T-helper 1 cell treated with Interleukin-12 subunit alpha and Interleukin-12 subunit beta and Interleukin-4 antibody, amounts not matched to agents 30 ng/mL and 1 ng/mL, for 36 hours (primary cell): ENCODE measurements at regions not wholly inside any gene's neighbourhood (a gene's known extent, or its start where the extent isn't known, plus 50 kb on each side); places are given as distances from the start of the nearest gene placed in this dataset.

Experiments used
- intact Hi-C: fragments of 100-400 bp; cut with micrococcal nuclease; formaldehyde crosslinking; loops from one replicate; pipeline ENCODE4 v1.15.1; 2024

- intact Hi-C loops, result no loop called here
Observed at GRCh38 chr9:13369431-13369830, 89.9 kb upstream of the MPDZ start.

GRCh38 chr9:13367784-13368183 is 88.3 kb upstream of the MPDZ start:
- intact Hi-C loops, result no loop called here

- intact Hi-C loops, result no loop called here
Observed at GRCh38 chr9:13364271-13365000, 84.9 kb upstream of the MPDZ start.

GRCh38 chr9:13361076-13361475 is 81.6 kb upstream of the MPDZ start:
- intact Hi-C loops, result no loop called here

- intact Hi-C loops, result no loop called here
Observed at GRCh38 chr9:13360188-13360587, 80.7 kb upstream of the MPDZ start.

- intact Hi-C loops, result no loop called here
Observed at GRCh38 chr9:13358128-13358527, 78.6 kb upstream of the MPDZ start.

- intact Hi-C loops, result no loop called here
Observed at GRCh38 chr9:13354733-13355132, 75.2 kb upstream of the MPDZ start.

GRCh38 chr9:13352451-13352979 is 73.0 kb upstream of the MPDZ start:
- intact Hi-C loops, result no loop called here

- intact Hi-C loops, result no loop called here
Observed at GRCh38 chr9:13351778-13352386, 72.4 kb upstream of the MPDZ start.

- intact Hi-C loops, result no loop called here
Observed at GRCh38 chr9:13332571-13332970, 53.1 kb upstream of the MPDZ start.

- intact Hi-C loops, result no loop called here
Observed at GRCh38 chr9:13331320-13331719, 51.8 kb upstream of the MPDZ start.

GRCh38 chr9:13330396-13331004 is 51.0 kb upstream of the MPDZ start:
- intact Hi-C loops, result no loop called here
